ENCODE measurements at regions not wholly inside any gene's neighbourhood (a gene's known extent, or its start where the extent isn't known, plus 50 kb on each side); places are given as distances from the start of the nearest gene placed in this dataset.

- peaks cover 1% of the 10 kb centered on the region for H3K4me1 Mint-ChIP-seq (ENCODE audit: low read depth)
- H3K36me3 Mint-ChIP-seq (ENCODE audit: insufficient read depth) = no peaks in the 10 kb centered on the region
- no peak overlapping the region for H3K27ac Mint-ChIP-seq
- no peak overlapping the region for H3K4me3 Mint-ChIP-seq (ENCODE audit: low read depth)
- peaks cover 12% of the 10 kb centered on the region for H3K27me3 Mint-ChIP-seq
- DNase-seq (ENCODE audit: low spot score, unreplicated experiment) = no peak
- H3K9me3 Mint-ChIP-seq (ENCODE audit: low read depth) = no peaks in the 10 kb centered on the region
- no peak for TF ChIP-seq CTCF (IDR thresholded peaks at IDR 0.05; ENCODE audit: unreplicated experiment)
Observed at GRCh38 chr7:42453931-42454361, 216.9 kb upstream of the GLI3 start.

- no peak for TF ChIP-seq CTCF (IDR thresholded peaks at IDR 0.05; ENCODE audit: unreplicated experiment)
- no peak overlapping the region for H3K27ac Mint-ChIP-seq
- no peaks in the 10 kb centered on the region for H3K36me3 Mint-ChIP-seq (ENCODE audit: insufficient read depth)
- H3K27me3 Mint-ChIP-seq = peaks cover 16% of the 10 kb centered on the region
- H3K4me3 Mint-ChIP-seq (ENCODE audit: low read depth) = no peak overlapping the region
- H3K4me1 Mint-ChIP-seq (ENCODE audit: low read depth) = peaks cover 1% of the 10 kb centered on the region
- no peaks in the 10 kb centered on the region for H3K9me3 Mint-ChIP-seq (ENCODE audit: low read depth)
- DNase-seq (ENCODE audit: low spot score, unreplicated experiment) = no peak
Observed at GRCh38 chr7:42452356-42452755, 215.3 kb upstream of the GLI3 start.

- no peak for DNase-seq (ENCODE audit: low spot score, unreplicated experiment)
- Mint-ChIP-seq H3K4me3 (ENCODE audit: low read depth) (no peak overlapping the region), H3K36me3 (ENCODE audit: insufficient read depth) (no peaks in the 10 kb centered on the region), H3K9me3 (ENCODE audit: low read depth) (no peaks in the 10 kb centered on the region), H3K27me3 (peaks cover 15% of the 10 kb centered on the region), H3K27ac (no peak overlapping the region), H3K4me1 (ENCODE audit: low read depth) (no peaks in the 10 kb centered on the region)
- no peak for TF ChIP-seq CTCF (IDR thresholded peaks at IDR 0.05; ENCODE audit: unreplicated experiment)
Observed at GRCh38 chr7:42449431-42449830, 212.4 kb upstream of the GLI3 start.

GRCh38 chr7:42448901-42449300, 211.9 kb upstream of the GLI3 start:
- no peak overlapping the region for H3K27ac Mint-ChIP-seq
- no peak overlapping the region for H3K4me3 Mint-ChIP-seq (ENCODE audit: low read depth)
- H3K36me3 Mint-ChIP-seq (ENCODE audit: insufficient read depth) = no peaks in the 10 kb centered on the region
- H3K9me3 Mint-ChIP-seq (ENCODE audit: low read depth) = no peaks in the 10 kb centered on the region
- no peaks in the 10 kb centered on the region for H3K4me1 Mint-ChIP-seq (ENCODE audit: low read depth)
- no peak for DNase-seq (ENCODE audit: low spot score, unreplicated experiment)
- TF ChIP-seq CTCF (IDR thresholded peaks at IDR 0.05; ENCODE audit: unreplicated experiment) = no peak
- peaks cover 12% of the 10 kb centered on the region for H3K27me3 Mint-ChIP-seq

GRCh38 chr7:42445691-42446090, 208.7 kb upstream of the GLI3 start:
- peaks cover 5% of the 10 kb centered on the region for H3K9me3 Mint-ChIP-seq (ENCODE audit: low read depth)
- H3K27me3 Mint-ChIP-seq = peaks cover 9% of the 10 kb centered on the region
- H3K36me3 Mint-ChIP-seq (ENCODE audit: insufficient read depth) = no peaks in the 10 kb centered on the region
- TF ChIP-seq CTCF (IDR thresholded peaks at IDR 0.05; ENCODE audit: unreplicated experiment) = no peak
- DNase-seq (ENCODE audit: low spot score, unreplicated experiment) = no peak
- H3K4me3 Mint-ChIP-seq (ENCODE audit: low read depth) = no peak overlapping the region
- no peaks in the 10 kb centered on the region for H3K4me1 Mint-ChIP-seq (ENCODE audit: low read depth)
- no peak overlapping the region for H3K27ac Mint-ChIP-seq
